Endometrial microvascular endothelial cells (primary cell): ENCODE measurements at regions not wholly inside any gene's neighbourhood (a gene's known extent, or its start where the extent isn't known, plus 50 kb on each side); places are given as distances from the start of the nearest gene placed in this dataset.
"Not testable (repeated sequence)": the region's sequence is repeated elsewhere in the genome, so short reads cannot be mapped to it uniquely, and the experiment has no call there.

Experiments
- in situ Hi-C: cut with HindIII; loops from 2 replicates; pipeline ENCODE4 v1.10.0; 2017; ENCODE audit warnings: low sequenced_read_pairs, low pct_unique_long_range_greater_than_20kb; ENCODE audit errors: inconsistent ontology term

GRCh38 chr9:38242151-38242550 lies 150.4 kb upstream of the ALDH1B1 start:
- in situ Hi-C loops, result not testable (repeated sequence)

- in situ Hi-C loops, result no loop called here
These were observed 152.5 kb upstream of the ALDH1B1 start for GRCh38 chr9:38240051-38240450.

DNA sequence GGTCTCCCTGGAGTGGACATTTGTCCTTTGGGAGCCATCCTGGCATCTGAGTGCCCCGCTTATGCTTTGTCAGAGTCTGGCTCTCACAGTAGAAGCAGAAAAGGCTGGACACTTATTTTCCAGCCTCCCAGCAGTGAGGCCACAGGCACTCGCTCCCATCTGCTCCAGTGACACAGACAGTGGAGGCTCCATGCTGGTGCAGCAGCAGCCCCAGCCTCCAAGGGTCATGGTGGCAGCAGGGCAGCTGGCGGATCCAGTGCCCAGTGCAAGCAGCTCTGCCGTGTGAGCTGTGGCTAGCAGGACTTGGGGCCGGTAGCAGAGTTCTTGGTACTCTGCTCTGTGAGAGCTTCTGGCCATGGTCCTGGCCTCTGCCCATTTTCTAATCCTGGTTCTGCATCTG lies 157.3 kb upstream of the ALDH1B1 start:
- in situ Hi-C loops, result no loop called here

DNA sequence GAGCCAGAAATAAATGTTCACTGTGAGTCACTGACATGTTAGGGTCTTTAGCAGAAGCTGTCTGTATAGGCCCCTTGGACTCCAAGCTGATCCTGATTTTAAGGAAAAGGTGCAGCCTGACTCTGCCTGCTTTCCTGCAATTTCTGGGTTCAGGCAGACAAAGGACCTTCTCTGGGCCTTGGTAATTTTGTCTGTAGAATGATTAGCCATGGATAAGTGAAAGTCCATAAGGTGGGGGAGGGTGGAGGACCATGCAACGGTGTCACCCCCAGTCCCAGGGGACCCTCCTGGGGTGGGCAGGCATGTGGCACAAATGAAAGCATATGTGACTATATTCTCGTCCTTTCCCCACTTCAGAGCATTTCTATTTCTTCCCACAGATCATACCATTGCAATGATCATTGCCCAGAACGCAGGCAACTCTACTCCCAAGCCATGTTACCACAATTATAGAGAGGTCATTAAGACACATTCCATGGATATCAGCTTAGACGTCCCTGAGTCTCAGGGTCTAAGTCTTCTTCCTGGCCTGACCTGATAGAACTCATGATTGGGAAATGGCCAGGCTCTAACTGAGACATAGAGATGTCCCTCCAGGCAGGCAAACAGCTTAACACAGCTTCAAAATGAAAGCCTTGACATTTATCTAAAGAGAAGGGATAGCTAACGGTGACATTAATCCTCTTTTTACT lies 157.9 kb upstream of the ALDH1B1 start:
- in situ Hi-C loops, result no loop called here

DNA sequence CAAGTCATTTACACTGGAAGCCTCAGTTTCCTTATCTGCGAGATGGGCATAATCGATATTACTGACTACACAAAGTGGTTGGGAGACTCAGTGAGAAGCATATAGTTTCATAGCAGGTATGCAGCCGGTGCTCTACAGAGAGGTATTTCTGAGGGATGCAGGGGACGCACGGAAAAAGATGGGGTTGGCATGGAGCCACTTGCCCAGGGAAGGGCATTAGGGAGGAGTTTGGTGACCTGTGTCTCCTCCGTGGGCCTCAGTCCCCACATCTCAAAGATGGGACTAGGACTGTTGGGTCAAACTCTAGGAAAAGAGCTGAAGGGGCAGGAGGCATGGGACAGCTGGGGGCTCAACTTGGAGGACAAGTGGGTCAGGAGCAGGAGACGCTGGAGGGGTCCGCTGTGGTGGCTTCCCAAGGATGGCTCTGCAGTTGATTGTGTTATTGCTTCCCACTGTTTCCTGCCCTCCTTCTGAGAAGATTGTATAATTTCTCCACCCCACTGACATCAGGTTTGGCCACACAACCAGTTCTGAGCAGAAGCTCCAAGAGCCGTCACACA lies 158.6 kb upstream of the ALDH1B1 start:
- in situ Hi-C loops, result no loop called here

GRCh38 chr9:38233343-38233742 lies 159.2 kb upstream of the ALDH1B1 start:
- in situ Hi-C loops, result no loop called here

- in situ Hi-C loops, result no loop called here
These were observed 159.6 kb upstream of the ALDH1B1 start for GRCh38 chr9:38232895-38233294.

DNA sequence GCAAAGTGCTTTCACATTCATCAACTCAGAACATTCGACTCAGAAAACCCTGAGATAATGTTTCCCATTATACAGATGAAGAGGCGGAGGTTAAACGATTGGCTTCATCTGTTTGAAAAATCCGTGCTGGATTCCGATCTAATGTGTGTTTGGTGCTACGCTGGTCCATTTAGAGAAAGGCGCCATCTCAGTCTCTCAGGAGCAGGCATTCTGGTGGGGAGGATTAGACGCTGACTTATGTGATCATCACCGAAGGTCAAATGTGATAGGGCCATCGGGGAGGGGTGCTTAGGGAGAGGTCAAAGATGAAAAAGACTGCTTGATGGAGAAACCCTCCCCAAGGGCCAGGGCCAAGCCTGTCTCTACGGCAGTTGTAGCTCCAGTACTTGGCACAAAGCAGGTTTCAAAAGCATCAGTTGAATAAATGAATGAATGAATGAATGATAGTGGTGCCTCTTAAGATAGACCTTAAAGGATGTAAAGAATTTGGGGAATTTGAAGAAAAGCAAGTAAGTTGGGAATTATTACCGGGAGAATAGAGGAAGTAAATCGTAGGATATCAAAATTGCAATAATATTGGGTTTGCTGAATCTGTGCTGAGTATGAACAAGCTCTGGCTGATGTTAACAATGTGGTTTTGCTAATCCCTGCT lies 160.6 kb upstream of the SHB start:
- in situ Hi-C loops, result no loop called here

DNA sequence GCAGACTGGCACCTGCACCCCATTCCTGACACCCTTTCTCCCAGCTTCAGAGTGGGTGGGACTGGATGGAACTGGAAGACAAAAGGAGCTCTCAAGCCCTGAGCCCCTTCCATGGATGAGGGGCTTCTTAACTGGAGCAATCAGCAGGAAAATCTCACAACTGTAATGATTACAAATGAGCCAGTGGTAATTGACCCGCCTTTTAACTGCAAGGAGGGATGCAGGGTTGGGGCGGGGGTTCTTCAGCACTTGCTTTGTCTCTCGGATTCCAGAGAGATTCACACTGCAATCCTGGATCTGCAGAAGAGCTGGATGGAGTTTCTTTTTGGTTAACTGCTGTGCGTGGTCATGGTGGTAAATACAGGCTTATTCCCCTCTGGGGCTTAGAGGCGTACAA lies 160.1 kb upstream of the SHB start:
- in situ Hi-C loops, result no loop called here

GRCh38 chr9:38228331-38229103 lies 159.5 kb upstream of the SHB start:
- in situ Hi-C loops, result no loop called here

- in situ Hi-C loops, result no loop called here
These were observed 158.6 kb upstream of the SHB start for GRCh38 chr9:38227656-38228055.

DNA sequence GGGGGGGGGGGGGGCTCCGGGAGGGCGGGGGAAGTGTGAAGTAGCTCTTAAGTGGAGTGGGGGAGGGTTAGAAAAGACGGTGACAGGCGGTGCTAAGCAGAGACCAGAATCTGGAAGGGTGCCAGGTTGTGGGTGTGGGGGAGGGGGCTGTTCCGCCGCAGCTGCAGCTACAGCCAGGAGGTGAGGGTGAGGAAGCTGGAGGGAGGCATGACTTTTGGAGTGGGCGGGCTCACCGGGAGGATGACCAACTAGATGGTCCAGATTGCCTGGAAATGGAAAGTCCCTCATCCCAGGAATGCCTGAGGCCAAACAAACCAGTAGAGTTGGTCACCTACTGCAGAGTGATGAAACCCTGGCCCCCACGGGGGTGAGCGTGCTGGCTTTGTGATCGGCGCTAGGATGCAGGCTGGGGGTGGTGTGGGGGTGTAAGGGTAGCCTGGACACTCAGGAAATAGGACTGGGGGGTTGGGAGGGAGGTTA lies 158.1 kb upstream of the SHB start:
- in situ Hi-C loops, result no loop called here

DNA sequence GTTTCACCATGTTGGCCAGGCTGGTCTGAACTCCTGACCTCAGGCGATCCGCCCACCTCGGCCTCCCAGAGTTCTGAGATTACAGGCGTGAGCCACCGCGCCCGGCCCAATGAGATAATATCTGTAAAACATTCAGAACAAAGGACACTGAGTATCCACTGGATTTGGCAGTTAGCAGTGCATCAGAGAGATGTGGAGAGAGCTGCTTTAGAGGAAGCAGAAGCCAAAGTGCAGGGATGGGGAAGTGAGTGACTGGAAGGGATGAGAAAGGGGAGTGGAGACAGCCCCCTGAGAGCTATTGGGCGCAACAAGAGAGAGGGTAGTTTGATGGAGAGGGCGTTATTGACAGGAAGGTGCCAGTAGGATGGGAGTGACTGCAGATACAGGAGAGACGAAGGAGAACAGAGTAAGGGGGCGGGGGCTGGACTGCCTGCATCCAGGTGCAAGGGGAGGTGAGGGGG lies 157.5 kb upstream of the SHB start:
- in situ Hi-C loops, result no loop called here

- in situ Hi-C loops, result no loop called here
These were observed 155.9 kb upstream of the SHB start for GRCh38 chr9:38224941-38225340.

DNA sequence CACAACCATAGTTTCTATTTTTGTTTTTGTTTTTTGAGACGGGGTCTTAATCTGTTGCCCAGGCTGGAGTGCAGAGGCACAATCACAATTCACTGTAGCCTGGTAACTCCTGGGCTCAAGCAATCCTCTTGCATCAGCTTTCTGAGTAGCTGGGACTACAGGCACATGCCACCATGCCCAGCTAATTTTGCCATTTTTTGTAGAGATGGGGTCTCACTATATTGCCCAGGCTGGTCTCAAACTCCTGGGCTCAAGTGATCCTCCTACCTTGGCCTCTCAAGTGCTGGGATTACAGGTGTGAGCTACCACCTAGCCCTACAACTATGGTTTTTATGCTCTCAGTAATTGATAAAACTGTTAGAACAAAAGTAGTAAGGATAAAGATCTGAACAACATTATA lies 147.5 kb upstream of the SHB start:
- in situ Hi-C loops, result no loop called here

- in situ Hi-C loops, result no loop called here
These were observed 146.4 kb upstream of the SHB start for GRCh38 chr9:38215465-38215864.

- in situ Hi-C loops, result no loop called here
These were observed 145.4 kb upstream of the SHB start for GRCh38 chr9:38214432-38214831.

DNA sequence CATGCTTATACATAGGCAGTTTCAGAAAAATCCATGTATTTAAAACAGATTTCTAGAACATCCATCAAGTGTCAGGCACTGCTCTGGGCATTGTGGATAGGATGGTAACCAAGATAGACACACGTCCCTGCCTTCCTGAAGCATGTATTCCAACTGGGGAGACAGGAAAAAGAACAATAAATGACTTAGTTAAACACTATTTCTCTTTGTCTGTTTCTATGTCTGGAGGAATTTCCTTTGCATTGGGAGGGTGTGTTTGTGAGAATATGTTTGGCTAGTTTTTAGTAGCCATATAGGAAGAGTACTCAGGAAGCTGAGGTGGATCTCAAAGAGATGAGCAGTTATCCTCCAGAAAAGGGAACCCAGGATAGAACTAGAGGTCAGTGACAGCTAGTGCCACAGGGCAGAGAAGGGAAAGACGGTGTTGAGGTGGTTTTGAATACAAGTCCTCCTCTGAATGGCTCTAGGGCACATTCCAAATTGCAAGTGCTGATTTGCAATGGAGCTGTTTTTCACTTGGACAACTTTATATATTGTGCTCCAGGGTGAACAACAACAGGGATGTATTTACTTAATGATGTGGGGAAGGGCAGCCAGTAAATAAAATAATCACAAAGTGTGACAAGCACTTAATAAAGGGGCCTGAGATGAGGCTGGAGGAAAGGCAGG lies 144.7 kb upstream of the SHB start:
- in situ Hi-C loops, result no loop called here

GRCh38 chr9:38212016-38212415 lies 143.0 kb upstream of the SHB start:
- in situ Hi-C loops, result no loop called here
